ENCODE measurements at regions not wholly inside any gene's neighbourhood (a gene's known extent, or its start where the extent isn't known, plus 50 kb on each side); places are given as distances from the start of the nearest gene placed in this dataset.

DNA sequence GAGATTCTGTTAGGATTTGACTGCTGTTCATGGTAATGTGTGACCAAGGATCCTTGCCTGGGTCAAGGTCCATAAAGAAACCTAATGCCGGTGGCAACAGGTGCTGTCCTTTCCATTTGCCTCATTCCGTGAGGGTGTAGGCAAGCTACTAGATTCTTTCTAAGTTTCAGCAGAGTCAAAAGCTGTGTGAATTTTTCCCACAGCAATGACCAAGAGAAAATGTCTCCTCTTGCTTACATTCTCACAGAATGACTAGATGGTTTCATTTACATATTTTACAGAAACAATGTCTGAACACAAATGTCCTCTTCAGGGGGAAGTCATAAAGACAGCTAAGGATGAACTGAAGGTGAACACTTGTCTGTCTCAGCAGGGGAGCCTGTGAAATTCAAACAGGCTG is 75.3 kb upstream of the SV2C start:
- TF ChIP-seq, protein P1, sequence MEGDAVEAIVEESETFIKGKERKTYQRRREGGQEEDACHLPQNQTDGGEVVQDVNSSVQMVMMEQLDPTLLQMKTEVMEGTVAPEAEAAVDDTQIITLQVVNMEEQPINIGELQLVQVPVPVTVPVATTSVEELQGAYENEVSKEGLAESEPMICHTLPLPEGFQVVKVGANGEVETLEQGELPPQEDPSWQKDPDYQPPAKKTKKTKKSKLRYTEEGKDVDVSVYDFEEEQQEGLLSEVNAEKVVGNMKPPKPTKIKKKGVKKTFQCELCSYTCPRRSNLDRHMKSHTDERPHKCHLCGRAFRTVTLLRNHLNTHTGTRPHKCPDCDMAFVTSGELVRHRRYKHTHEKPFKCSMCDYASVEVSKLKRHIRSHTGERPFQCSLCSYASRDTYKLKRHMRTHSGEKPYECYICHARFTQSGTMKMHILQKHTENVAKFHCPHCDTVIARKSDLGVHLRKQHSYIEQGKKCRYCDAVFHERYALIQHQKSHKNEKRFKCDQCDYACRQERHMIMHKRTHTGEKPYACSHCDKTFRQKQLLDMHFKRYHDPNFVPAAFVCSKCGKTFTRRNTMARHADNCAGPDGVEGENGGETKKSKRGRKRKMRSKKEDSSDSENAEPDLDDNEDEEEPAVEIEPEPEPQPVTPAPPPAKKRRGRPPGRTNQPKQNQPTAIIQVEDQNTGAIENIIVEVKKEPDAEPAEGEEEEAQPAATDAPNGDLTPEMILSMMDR (IDR thresholded peaks at IDR 0.05; ENCODE audit: unreplicated experiment), result no peak
- intact Hi-C loops (cut with micrococcal nuclease), result no loop called here
- Mint-ChIP-seq H3K4me3 (ENCODE audit: unreplicated experiment) (no peak overlapping the region), H3K27me3 (ENCODE audit: insufficient read depth, unreplicated experiment) (peaks cover 89% of the 10 kb centered on the region), H3K36me3 (ENCODE audit: insufficient read depth, unreplicated experiment) (no peaks in the 10 kb centered on the region), H3K9me3 (ENCODE audit: unreplicated experiment) (no peaks in the 10 kb centered on the region), H3K4me1 (ENCODE audit: insufficient read depth, unreplicated experiment) (no peaks in the 10 kb centered on the region), H3K27ac (ENCODE audit: low read depth, unreplicated experiment) (no peak overlapping the region)
- ChIA-PET CTCF (interaction anchor here (0.6 kb wide), 1 partner anchor 27 kb away, joined by 3 read pairs; no protein-coding TSS in a partner anchor), POLR2A (no interaction called here)
- no peak for DNase-seq (ENCODE audit: unreplicated experiment)
- no TSS peak for BruUV-seq (replicated peaks)

DNA sequence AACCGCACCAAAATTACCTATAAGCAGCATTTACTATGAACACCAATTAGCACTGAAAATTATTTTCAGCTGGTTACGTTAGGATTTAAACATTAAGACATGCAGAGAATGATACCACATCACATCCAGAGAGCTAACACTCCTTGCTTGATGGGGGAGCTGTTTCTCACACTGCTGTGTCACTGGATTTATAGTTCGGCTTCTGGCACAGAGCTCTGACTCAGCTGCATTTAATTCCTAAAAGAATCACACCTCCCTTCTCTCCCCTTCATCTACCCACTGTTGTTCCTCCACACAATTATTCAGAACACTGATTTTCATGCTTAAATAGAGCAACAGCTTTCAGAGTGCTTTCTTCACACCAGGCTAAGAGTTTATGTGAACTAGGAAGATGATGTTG is 82.6 kb upstream of the SV2C start:
- Mint-ChIP-seq H3K4me3 (ENCODE audit: unreplicated experiment) (no peak overlapping the region), H3K36me3 (ENCODE audit: insufficient read depth, unreplicated experiment) (no peaks in the 10 kb centered on the region), H3K4me1 (ENCODE audit: insufficient read depth, unreplicated experiment) (no peaks in the 10 kb centered on the region), H3K9me3 (ENCODE audit: unreplicated experiment) (peaks cover 16% of the 10 kb centered on the region), H3K27me3 (ENCODE audit: insufficient read depth, unreplicated experiment) (peaks cover 36% of the 10 kb centered on the region), H3K27ac (ENCODE audit: low read depth, unreplicated experiment) (no peak overlapping the region)
- TF ChIP-seq, protein P1 (IDR thresholded peaks at IDR 0.05; ENCODE audit: unreplicated experiment), result no peak
- ChIA-PET CTCF (no interaction called here), POLR2A (interaction anchor here (0.9 kb wide), 1 partner anchor 9 kb away, joined by 3 read pairs; no protein-coding TSS in a partner anchor)
- no TSS peak for BruUV-seq (replicated peaks)
- intact Hi-C loops (cut with micrococcal nuclease), result no loop called here
- DNase-seq (ENCODE audit: unreplicated experiment), result no peak

- H3K27ac Mint-ChIP-seq (ENCODE audit: low read depth, unreplicated experiment), result no peak overlapping the region
- CTCF ChIA-PET, result no interaction called here
- no peak for DNase-seq (ENCODE audit: unreplicated experiment)
- POLR2A ChIA-PET, result no interaction called here
- no peaks in the 10 kb centered on the region for H3K4me1 Mint-ChIP-seq (ENCODE audit: insufficient read depth, unreplicated experiment)
- peaks cover 15% of the 10 kb centered on the region for H3K27me3 Mint-ChIP-seq (ENCODE audit: insufficient read depth, unreplicated experiment)
- BruUV-seq (replicated peaks), result no TSS peak
- intact Hi-C loops (cut with micrococcal nuclease), result no loop called here
- no peak overlapping the region for H3K4me3 Mint-ChIP-seq (ENCODE audit: unreplicated experiment)
- peaks cover 8% of the 10 kb centered on the region for H3K9me3 Mint-ChIP-seq (ENCODE audit: unreplicated experiment)
- H3K36me3 Mint-ChIP-seq (ENCODE audit: insufficient read depth, unreplicated experiment), result no peaks in the 10 kb centered on the region
- TF ChIP-seq, protein P1 (IDR thresholded peaks at IDR 0.05; ENCODE audit: unreplicated experiment), result no peak
Observed at GRCh38 chr5:75993643-75994520, 89.3 kb upstream of the SV2C start.

DNA sequence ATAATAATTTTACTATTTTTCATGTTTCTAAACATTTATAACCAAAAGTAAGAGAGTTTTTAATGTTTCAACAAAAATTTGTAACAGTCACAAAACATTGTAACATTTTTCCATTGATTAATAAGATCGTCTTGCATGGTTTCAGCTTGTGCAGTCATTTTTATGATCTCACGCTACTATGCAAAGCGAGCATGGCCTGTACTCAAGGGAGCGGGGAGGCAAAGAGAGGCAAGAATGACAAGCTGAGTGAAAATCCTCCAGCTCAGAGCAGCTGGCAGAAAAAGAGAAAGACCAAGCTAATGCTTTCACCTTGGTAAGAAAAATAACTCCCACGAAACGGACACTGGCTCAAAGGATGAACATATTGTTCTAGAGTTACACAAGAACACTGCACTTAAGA is 90.0 kb upstream of the SV2C start:
- H3K4me1 Mint-ChIP-seq (ENCODE audit: insufficient read depth, unreplicated experiment), result no peaks in the 10 kb centered on the region
- H3K27me3 Mint-ChIP-seq (ENCODE audit: insufficient read depth, unreplicated experiment), result peaks cover 18% of the 10 kb centered on the region
- DNase-seq (ENCODE audit: unreplicated experiment), result no peak
- ChIA-PET POLR2A (interaction anchor here (0.6 kb wide), 1 partner anchor 16 kb away, joined by 3 read pairs; no protein-coding TSS in a partner anchor), CTCF (no interaction called here)
- no peak overlapping the region for H3K27ac Mint-ChIP-seq (ENCODE audit: low read depth, unreplicated experiment)
- intact Hi-C loops (cut with micrococcal nuclease), result no loop called here
- TF ChIP-seq, protein P1 (IDR thresholded peaks at IDR 0.05; ENCODE audit: unreplicated experiment), result no peak
- no peak overlapping the region for H3K4me3 Mint-ChIP-seq (ENCODE audit: unreplicated experiment)
- H3K9me3 Mint-ChIP-seq (ENCODE audit: unreplicated experiment), result peaks cover 8% of the 10 kb centered on the region
- no TSS peak for BruUV-seq (replicated peaks)
- H3K36me3 Mint-ChIP-seq (ENCODE audit: insufficient read depth, unreplicated experiment), result no peaks in the 10 kb centered on the region

Data from MCF 10A (cell line).